ENCODE measurements at regions not wholly inside any gene's neighbourhood (a gene's known extent, or its start where the extent isn't known, plus 50 kb on each side); places are given as distances from the start of the nearest gene placed in this dataset.

- no peaks in the 10 kb centered on the region for H3K79me2 ChIP-seq (replicated peaks; ENCODE audit: insufficient read depth)
- no peak for ATAC-seq
- H4K20me1 ChIP-seq (replicated peaks; ENCODE audit: insufficient read depth) = no peaks in the 10 kb centered on the region
- H3K27ac Mint-ChIP-seq = no peak overlapping the region; the same call in 1 of the 2 replicates
- H3K36me3 Mint-ChIP-seq (ENCODE audit: low read depth) = no peaks in the 10 kb centered on the region
- no peak for TF ChIP-seq ZNF114 (CRISPR knock-in tag; IDR thresholded peaks at IDR 0.05)
- no peak for TF ChIP-seq EZH2 (IDR thresholded peaks at IDR 0.05; ENCODE audit: low read depth, unreplicated experiment)
- no peak for TF ChIP-seq EZH2phosphoT487 (IDR thresholded peaks at IDR 0.05; ENCODE audit: unreplicated experiment)
- TF ChIP-seq CTCF (conservative IDR thresholded peaks at IDR 0.05; ENCODE audit: low read depth in 2 of 2) = no peak
- no peak for TF ChIP-seq ZNF331 (CRISPR knock-in tag; IDR thresholded peaks at IDR 0.05; ENCODE audit: low read depth)
- no peak for TF ChIP-seq REST (IDR thresholded peaks at IDR 0.05; ENCODE audit: unreplicated experiment)
- TF ChIP-seq STAT1 (IDR thresholded peaks at IDR 0.05; ENCODE audit: unreplicated experiment) = no peak
- TF ChIP-seq, protein P1, sequence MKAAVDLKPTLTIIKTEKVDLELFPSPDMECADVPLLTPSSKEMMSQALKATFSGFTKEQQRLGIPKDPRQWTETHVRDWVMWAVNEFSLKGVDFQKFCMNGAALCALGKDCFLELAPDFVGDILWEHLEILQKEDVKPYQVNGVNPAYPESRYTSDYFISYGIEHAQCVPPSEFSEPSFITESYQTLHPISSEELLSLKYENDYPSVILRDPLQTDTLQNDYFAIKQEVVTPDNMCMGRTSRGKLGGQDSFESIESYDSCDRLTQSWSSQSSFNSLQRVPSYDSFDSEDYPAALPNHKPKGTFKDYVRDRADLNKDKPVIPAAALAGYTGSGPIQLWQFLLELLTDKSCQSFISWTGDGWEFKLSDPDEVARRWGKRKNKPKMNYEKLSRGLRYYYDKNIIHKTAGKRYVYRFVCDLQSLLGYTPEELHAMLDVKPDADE (IDR thresholded peaks at IDR 0.05) = no peak
- no peak for TF ChIP-seq JUNB (IDR thresholded peaks at IDR 0.05; ENCODE audit: unreplicated experiment)
- no peak for TF ChIP-seq CREB1 (CRISPR knock-in tag; IDR thresholded peaks at IDR 0.05; ENCODE audit: low read depth)
- TF ChIP-seq ZNF462 (CRISPR knock-in tag; IDR thresholded peaks at IDR 0.05) = no peak
- no peak for TF ChIP-seq NANOG (IDR thresholded peaks at IDR 0.05; ENCODE audit: borderline replicate concordance)
- DNase-seq (ENCODE audit: low spot score) = no peak
- no peaks in the 10 kb centered on the region for H3K27me3 Mint-ChIP-seq (ENCODE audit: insufficient read depth, low read depth, poor library complexity)
- no peak overlapping the region for H3K27ac ChIP-seq (ENCODE audit: low read depth)
- H3K4me2 ChIP-seq = no peak overlapping the region
- no peaks in the 10 kb centered on the region for H3K36me3 ChIP-seq (ENCODE audit: insufficient read depth)
- no peaks in the 10 kb centered on the region for H3K27me3 ChIP-seq (ENCODE audit: insufficient read depth)
- no peak overlapping the region for H3K4me3 Mint-ChIP-seq
- H3K9me3 Mint-ChIP-seq = no peaks in the 10 kb centered on the region
- no peak overlapping the region for H2AFZ ChIP-seq
- H3K4me1 Mint-ChIP-seq = peaks cover 5% of the 10 kb centered on the region
- no peak overlapping the region for H3K4me3 ChIP-seq
- no peaks in the 10 kb centered on the region for H3K4me1 ChIP-seq (ENCODE audit: insufficient read depth)
- peaks cover 6% of the 10 kb centered on the region; the same call in 1 of the 2 replicates for H3K9me2 ChIP-seq (ENCODE audit: insufficient read depth)
- H3F3A ChIP-seq (replicated peaks; ENCODE audit: low read depth) = no peaks in the 10 kb centered on the region
These were observed 52.7 kb upstream of the PRL start for GRCh38 chr6:22349528-22349927.

Measured in GM23338 (cell line).